NCI-H2107 treated with DMSO at 0.1 percent for 48 hours (cell line): ENCODE measurements at regions not wholly inside any gene's neighbourhood (a gene's known extent, or its start where the extent isn't known, plus 50 kb on each side); places are given as distances from the start of the nearest gene placed in this dataset.
A peak's percentile ranks its signal among the peaks of the same experiment; 100 is the strongest.
"Not testable (repeated sequence)": the region's sequence is repeated elsewhere in the genome, so short reads cannot be mapped to it uniquely, and the experiment has no call there.

ENCODE experiments used
- DNase-seq: peaks from one replicate; lab custom pipeline; 2025; ENCODE audit not compliant: unreplicated experiment; lab: John Stamatoyannopoulos, UW

- no peak for DNase-seq
These were observed 100.3 kb upstream of the MTHFD1L start for GRCh38 chr6:150765067-150765764.

- peak; percentile 82 for DNase-seq
These were observed 99.1 kb upstream of the MTHFD1L start for GRCh38 chr6:150766201-150766997.

GRCh38 chr6:150767161-150767560, 98.3 kb upstream of the MTHFD1L start:
- no peak for DNase-seq

- no peak for DNase-seq
These were observed 97.9 kb upstream of the MTHFD1L start for GRCh38 chr6:150767571-150768018.

GRCh38 chr6:150770637-150771036, 94.9 kb upstream of the MTHFD1L start:
- no peak for DNase-seq

GRCh38 chr6:150773969-150774368, 91.5 kb upstream of the MTHFD1L start:
- no peak for DNase-seq

GRCh38 chr6:150775415-150776203, 89.9 kb upstream of the MTHFD1L start:
- no peak for DNase-seq

- DNase-seq: no peak
These were observed 87.8 kb upstream of the MTHFD1L start for GRCh38 chr6:150777736-150778135.

- no peak for DNase-seq
These were observed 81.7 kb upstream of the MTHFD1L start for GRCh38 chr6:150783813-150784212.

GRCh38 chr6:150787429-150787828, 78.1 kb upstream of the MTHFD1L start:
- no peak for DNase-seq

- DNase-seq: no peak
These were observed 77.4 kb upstream of the MTHFD1L start for GRCh38 chr6:150788089-150788488.

GRCh38 chr6:150789906-150790305, 75.6 kb upstream of the MTHFD1L start:
- not testable (repeated sequence) for DNase-seq

- no peak for DNase-seq
These were observed 73.8 kb upstream of the MTHFD1L start for GRCh38 chr6:150791717-150792116.

GRCh38 chr6:150797949-150798348, 67.6 kb upstream of the MTHFD1L start:
- DNase-seq: no peak

- no peak for DNase-seq
These were observed 66.2 kb upstream of the MTHFD1L start for GRCh38 chr6:150799276-150799805.

GRCh38 chr6:150800674-150801314, 64.7 kb upstream of the MTHFD1L start:
- DNase-seq: no peak

- DNase-seq: no peak
These were observed 58.7 kb upstream of the MTHFD1L start for GRCh38 chr6:150806790-150807189.

- peak; percentile 11 for DNase-seq
These were observed 52.0 kb upstream of the MTHFD1L start for GRCh38 chr6:150813319-150813992.

GRCh38 chr6:150813993-150814359, 51.5 kb upstream of the MTHFD1L start:
- DNase-seq: no peak
